HG03280 (cell line): ENCODE measurements at regions not wholly inside any gene's neighbourhood (a gene's known extent, or its start where the extent isn't known, plus 50 kb on each side); places are given as distances from the start of the nearest gene placed in this dataset.
A peak's percentile ranks its signal among the peaks of the same experiment; 100 is the strongest.

ENCODE experiments used
- ATAC-seq: cut with Tn5 transposase; IDR thresholded peaks from one replicate; pipeline ENCODE4 v1.9.1; 2021; ENCODE audit warnings: mild to moderate bottlenecking, moderate library complexity; ENCODE audit not compliant: unreplicated experiment

GRCh38 chr13:31925079-31925478, 106.5 kb upstream of the FRY start:
- ATAC-seq = no peak

- no peak for ATAC-seq
These were observed 104.3 kb upstream of the FRY start for GRCh38 chr13:31927219-31927653.

DNA sequence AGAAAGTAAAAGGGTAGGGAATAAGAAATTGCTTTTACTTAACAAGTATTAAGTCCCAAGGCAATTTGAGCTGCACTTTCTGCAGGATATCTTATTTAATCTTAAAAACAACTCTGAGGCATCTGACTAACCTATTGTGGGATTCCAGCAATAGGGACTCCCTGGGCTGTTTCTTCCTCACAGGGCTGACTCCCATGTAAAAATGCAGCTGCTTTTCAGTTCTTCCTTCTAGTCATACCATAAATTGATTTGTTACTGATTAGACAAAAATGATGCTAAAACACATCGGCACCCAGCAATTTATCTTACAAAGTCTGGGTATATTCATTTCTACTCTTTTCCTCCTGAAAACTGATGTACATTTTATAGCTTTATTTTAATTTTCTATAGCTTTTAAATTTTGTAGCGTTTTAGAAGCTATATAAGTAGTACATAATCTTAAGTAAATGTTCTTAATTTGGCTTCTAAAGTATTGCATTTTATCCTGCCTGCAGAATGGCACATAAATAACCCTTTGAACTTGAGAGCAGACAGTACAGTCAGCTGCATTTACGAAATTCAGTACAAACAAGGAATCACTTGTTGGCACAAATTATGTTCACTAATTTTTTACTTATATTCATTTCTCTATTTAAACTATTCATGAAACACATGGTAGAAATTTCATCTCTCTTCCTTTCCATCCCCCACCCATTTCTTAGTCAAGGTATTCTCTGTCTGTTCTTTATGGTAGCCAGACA, 102.4 kb upstream of the FRY start:
- no peak for ATAC-seq

DNA sequence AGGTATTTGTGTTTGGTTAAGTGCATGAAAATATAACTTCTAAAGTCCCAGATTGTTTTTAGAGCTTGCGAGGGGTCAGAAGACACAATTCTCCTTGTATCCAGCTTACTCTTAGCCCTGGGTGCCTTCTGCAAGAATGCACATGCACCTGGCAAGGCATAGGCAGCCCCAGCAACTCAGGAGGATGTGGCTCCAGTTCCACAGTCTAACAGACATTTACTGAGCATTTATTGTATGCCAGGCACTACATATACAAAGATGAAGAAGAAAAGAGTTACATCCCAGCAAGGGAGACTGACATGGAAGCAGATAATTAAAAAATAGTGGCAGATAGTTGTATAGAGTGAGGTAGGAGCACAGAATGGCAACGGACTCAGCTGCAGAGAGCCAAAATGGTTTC, 101.1 kb upstream of the FRY start:
- ATAC-seq = peak; percentile 32

DNA sequence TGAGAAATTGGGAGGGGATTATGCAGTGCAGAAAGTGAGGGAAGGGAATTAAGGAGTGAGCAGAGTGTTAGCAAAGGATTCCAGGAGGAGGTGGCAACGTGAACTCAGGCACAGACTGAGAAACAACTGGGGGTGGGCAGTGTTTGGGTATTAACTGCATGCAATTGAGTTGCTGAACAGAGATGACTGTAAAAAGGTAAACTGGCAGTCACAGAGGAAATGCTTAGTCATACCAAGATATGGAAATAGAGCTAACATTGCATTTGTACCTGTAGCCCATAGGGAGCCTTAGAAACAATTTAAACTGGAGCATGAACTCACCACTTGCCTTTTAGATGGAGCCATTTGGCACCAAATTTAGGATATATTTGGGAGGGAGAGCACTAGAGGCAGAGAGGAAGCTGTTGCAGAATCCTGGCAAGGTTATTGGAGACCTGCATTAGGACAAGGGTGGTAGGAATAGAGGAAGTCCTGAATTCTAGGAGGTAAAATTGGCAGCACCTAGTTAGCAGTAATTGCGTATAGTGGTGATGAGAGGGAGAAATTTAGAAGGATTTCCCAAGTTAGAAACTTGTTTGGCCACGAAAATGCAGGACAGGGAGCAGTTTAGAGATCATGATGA, 100.6 kb upstream of the FRY start:
- ATAC-seq = peak; percentile 97

GRCh38 chr13:31937436-31937835, 94.1 kb upstream of the FRY start:
- no peak for ATAC-seq

GRCh38 chr13:31940076-31940475, 91.5 kb upstream of the FRY start:
- no peak for ATAC-seq

DNA sequence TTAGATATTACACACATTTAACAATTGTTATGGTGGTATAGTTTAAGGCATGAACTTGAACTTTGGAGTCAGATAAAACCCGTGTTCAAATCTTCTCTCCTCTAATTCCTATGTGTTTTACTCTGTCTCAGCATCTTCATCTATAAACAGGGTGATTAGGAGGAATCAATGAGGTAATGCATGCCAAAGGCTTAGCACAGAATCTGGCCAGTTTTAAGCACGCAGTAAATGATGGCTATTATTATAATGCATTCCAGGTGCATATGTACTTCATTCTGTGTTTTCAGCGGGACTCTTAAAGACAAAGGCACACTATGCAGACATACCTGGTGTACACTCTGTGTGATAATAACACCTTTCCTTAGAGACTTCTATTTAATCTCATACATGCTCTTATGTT, 88.0 kb upstream of the FRY start:
- no peak for ATAC-seq

DNA sequence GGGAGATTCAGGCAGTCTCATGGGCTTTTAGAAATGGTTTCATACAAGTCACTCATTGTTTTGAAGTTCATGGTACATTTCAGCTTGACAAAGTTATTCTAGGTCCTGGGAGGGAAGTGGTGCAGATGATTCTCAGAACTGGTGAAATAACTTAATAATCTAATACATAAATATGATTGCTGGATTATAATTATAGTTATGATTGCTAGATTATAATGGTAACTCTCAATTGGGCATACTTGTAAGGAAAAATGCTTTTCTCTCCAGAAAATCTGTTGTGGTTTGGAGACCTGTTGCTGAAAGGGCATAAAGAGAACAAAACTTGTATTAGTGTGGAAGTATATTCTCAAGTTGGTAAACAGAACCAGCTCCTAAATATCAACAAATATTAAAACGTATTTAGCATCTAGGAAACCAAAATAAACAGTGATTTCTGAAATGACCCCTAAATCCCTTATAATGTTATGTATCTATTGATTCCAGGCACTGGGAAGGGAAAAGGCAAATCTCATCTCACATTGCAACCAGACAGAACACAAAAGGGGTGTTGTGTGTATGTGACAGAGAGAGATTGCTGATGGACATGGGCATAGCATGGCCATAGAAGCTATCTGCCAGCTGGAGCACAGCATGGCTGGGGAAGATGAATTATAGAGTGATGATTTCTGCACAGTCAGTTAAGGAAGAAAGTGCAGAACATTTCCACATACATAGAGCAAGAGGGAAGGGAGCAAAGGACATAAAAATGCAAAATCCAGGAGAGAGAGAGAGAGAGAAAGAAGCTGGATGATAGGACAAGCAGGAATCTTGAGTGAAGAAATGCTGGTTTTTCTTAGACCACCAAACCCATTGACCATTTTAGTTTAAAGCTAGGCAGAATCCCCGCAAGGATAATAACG, 87.1 kb upstream of the FRY start:
- no peak for ATAC-seq

- no peak for ATAC-seq
These were observed 86.2 kb upstream of the FRY start for GRCh38 chr13:31945202-31945961.

DNA sequence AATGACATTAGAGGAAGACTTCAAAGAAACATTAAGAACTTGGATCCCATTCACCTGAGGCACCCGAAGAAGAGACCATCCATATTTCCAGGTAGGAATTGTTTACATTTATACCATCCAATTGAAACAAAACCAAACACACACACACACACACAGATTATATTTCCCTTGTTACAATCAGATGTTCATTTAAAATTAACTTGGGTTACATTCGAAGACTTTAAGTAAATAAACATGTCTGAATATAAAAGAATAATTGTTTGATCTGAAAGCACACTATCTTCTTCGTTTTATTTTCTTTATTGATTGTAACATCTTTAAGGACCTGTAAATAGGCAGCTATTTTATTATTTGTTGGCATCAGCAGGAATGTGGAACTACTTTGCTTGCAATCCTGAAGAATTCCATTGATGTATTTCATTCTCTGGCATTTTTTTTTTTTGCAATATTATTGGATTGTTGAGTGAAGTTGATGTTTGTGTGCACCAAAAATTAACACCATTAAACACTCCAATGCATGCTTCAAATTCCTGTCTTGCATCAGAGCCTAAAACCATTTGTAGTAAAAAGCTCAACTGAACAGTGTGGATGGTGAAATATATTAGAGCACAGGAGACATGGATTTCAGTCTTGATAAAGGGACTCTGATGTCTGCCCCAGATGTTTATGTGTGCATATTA, 85.3 kb upstream of the FRY start:
- no peak for ATAC-seq

DNA sequence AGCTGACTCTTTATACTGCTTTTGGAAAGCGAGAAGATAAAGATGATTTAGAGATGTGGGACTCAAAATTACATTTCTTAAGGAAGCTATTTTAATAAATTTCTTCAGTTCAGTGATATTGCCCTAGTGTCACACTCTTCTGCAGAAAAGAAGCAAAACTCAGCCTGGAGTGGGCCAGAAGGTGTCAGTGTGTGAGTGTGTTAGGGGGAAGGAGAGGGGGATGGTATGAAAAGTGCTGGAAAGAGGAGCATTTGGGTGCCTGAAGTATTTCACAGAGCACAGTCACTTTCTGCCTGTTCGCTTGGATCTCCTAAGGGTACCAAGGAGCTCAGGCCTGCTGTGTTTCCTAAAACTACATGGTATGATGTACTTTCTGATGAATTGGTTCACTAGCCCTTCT, 84.5 kb upstream of the FRY start:
- ATAC-seq = no peak

GRCh38 chr13:31947506-31947905, 84.1 kb upstream of the FRY start:
- no peak for ATAC-seq

DNA sequence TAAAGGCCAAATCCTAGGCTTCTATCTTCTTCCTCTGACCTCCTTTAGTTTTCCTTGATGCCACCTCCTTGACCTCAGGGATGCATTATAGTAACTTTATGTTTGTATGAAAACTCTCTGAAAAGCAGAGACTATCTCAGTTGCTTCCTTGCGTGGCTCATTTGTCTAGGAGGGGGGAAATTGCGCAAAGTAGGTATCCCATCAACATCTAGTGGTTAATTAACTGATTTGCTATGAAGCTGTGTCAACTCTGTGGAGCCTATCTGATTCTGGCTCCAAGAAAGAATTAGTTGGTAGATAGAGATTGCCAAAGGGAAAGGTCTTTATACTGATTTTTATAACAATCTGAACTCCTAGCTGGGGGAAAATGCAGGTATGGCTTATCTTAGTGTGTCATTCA, 82.1 kb upstream of the FRY start:
- ATAC-seq = no peak

DNA sequence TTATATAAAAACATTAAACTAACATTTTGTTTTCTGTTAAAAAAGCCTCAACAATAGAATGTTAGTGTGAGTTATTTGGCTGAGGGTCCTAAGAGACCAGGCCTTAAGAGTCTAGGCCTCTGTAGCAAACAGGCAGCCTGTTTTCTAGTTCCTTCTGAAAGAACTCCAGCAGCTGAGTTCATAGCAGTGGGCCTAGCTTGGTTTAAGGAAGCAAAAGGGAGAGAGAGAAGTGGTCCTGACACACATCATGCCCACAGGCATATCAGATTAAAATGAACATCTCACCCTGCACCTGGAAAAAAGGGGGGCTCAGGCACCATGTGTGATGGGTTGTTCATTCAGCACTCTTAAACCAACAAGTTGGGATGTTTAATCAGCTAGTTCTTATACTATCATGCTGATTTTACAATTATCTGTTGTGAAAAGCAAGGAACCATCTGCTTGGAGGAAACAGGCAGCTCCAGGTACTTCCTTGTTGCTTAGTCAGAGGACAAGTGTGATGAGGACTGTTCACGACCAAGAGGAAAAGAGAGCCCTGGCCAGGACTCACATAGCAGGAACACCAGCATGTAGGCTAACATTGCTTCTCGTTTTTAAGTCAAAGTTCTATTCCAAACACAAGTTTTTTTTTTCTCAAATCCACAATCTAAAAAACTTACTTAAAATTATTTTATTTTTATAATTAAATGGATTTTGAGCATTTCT, 81.3 kb upstream of the FRY start:
- ATAC-seq = no peak

GRCh38 chr13:31951215-31951678, 80.3 kb upstream of the FRY start:
- ATAC-seq = peak; percentile 91

- ATAC-seq = no peak
These were observed 78.8 kb upstream of the FRY start for GRCh38 chr13:31952641-31953380.

GRCh38 chr13:31955101-31955500, 76.5 kb upstream of the FRY start:
- no peak for ATAC-seq

- no peak for ATAC-seq
These were observed 75.8 kb upstream of the FRY start for GRCh38 chr13:31955741-31956140.
